Right hindlimb (tissue), 1 donor: ENCODE measurements at regions not wholly inside any gene's neighbourhood (a gene's known extent, or its start where the extent isn't known, plus 50 kb on each side); places are given as distances from the start of the nearest gene placed in this dataset.
"Not testable (repeated sequence)": the region's sequence is repeated elsewhere in the genome, so short reads cannot be mapped to it uniquely, and the experiment has no call there.

Experiments used
- DNase-seq: peaks from one replicate; pipeline ENCODE4 v3.0.0-alpha.2; 2018

DNA sequence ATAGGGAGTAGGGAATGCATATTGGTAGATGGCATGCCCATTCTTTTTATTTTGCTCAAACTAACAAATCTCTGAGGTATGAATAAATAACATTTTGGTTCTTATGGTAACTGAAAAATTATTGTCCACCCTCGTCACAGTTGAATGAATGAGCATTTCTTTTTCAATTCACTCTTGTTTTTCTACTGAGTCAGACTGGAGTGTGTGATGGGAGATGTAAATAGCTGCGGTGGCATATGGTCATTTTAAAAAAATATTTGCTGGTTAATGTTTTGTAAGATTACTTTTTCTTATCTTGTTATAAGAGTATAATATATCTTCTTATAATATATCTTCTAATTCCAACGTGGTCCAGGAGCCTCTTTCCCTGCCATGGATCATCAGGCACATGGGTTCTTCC, 586.5 kb downstream of the SLITRK5 start:
- DNase-seq: no peak

DNA sequence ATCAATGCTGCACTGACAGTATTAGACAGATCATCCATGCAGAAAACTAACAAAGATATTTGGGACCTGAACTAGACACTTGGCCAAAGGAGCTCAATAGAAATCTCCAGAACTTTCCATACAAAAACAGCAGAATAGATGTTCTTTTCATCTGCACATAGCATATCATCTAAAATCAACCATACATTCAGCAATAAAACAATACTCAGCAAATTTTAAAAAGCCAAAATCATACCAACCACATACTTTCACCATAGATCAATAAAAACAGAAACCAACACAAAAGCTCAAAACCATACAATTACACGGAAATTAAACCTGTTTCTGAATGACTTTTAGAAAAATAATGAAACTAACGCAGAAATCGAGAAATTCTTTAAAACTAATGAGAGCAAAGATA, 592.6 kb downstream of the SLITRK5 start:
- DNase-seq: no peak

DNA sequence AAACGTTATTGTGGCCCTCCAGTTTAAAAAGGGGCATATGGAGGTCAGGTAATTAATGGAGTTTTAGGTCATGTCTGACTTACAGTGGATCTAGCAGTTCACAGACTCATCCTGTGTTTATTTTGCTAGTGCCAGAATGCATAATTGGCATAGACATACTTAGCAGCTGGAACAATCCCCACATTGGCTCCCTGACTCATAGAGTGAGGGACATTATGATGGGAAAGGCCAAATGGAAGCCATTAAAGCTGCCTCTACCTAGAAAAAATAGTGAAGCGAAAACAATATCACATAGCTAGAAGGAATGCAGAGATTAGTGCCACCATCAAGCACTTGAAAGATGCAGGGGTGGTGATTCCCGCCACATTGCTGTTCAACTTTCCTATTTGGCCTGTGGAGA, 610.7 kb downstream of the SLITRK5 start:
- DNase-seq: no peak

DNA sequence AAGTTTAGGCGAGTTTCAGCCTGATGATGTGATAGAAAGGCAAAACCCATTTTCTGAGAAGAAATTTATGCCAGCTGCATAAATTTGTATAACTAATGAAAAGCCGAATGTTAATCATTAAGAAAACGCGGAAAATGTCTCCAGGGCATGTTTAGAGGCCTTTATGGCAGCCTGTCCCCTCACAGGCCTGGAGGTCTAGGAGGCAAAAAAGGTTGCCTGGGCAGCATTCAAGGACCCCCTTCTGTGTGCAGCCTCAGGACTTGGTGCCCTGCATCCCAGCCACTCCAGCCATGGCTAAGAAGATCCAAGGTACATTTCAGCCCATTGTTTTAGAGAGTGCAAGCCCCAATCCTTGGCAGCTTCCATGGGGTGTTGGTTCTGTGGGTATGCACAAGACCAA, 614.2 kb downstream of the SLITRK5 start:
- no peak for DNase-seq

DNA sequence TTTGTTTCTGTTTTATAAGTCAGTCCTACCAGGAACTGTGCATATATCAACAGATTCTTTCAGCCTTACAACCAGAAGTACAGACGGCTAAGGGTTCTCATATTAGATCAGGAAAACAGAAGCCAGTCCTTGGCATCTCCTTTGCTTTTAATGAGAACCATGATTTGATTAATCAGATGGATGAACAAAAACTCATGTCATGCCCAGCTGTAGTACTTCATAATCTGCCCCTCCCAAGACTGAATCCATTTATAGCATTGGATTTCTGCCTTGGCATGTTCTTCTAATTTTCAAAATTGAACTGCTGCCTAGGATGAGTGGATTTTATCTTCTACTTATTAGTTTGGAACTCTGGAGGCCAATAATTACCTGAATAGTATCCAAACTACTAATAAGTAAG, 617.2 kb downstream of the SLITRK5 start:
- DNase-seq: no peak

DNA sequence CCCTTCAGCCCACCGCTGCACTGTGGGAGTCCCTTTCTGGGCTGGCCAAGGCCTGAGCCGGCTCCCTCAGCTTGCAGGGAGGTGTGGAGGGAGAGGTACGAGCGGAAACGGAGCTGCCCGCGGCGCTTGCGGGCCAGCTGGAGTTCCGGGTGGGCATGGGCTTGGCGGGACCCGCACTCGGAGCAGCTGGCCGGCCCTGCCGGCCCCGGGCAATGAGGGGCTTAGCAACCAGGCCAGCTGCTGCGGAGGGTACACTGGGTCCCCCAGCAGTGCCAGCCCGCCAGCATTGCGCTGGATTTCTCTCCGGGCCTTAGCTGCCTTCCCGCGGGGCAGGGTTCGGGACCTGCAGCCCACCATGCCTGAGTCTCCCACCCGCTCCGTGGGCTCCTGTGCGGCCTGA, 620.6 kb downstream of the SLITRK5 start:
- not testable (repeated sequence) for DNase-seq

DNA sequence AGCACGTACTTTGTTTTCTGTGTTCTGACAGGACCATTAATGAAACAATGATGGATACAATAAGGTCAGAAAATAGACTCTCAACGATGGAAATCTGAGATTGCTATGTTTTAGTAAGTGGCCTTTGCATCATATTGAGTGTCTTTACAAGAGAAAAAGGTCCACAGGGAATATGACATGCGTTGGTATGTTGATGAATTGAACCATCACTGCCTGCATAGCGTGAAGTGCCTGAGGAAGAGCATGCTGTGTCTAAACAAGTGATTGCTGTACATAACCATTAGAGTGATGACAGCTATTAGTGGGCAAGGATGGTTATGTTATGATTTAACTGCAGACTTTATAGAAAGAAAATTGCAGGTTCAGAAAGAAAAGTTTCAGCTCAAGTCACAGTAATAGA, 623.2 kb downstream of the SLITRK5 start:
- DNase-seq: no peak

DNA sequence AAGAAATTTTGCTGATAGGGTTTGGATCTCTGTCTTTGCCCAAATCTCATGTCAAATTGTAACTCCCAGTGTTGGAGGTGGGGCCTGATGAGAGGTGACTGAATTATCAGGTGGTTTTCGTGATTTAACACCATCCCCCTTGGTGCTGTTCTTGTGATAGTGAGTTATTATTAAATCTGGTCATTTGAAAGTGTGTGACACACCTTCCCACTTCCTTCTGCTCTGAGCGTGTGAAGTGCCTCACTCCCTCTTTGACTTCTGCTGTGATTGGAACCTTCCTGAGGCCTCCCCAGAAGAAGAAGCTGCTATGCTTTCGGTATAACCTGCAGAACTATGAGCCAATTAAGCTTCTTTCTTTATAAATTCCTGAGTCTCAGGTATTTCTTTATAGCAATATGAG, 632.0 kb downstream of the SLITRK5 start:
- no peak for DNase-seq

DNA sequence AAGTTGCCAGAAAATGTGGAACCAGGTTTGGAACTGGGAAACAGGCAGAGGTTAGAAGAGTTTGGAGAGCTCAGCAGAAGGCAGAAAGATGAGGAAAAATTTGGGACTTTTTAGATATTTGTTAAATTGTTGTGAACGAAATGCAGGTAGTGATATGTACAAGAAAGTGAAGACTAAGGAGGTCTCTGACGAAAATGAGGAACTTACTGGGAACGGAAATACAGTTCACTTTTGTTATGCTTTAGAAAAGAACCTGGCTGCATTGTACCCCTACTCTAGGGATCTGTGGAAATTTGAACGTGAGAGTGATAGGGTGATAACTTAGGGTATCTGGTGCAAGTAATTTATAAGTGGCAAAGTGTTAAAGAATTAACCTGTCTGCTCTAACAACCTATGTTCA, 632.4 kb downstream of the SLITRK5 start:
- no peak for DNase-seq

DNA sequence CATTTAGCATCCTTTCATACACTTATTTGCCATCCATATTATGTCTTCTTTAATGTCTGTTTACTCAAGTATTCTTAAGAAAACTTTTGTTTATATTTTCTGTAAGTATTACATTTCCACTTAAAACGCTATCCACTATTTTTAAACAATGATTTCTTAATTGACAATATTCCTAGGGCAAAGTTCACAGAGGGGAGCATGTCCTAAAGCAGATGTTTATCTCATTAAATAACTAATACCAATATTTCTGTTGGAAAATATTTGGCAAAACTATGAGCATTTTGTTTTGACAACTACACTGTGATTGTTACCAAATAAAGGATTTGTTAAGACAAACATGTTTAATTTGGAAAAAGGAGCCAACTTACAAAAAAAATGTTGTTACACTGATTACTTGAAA, 643.3 kb downstream of the SLITRK5 start:
- DNase-seq: no peak

DNA sequence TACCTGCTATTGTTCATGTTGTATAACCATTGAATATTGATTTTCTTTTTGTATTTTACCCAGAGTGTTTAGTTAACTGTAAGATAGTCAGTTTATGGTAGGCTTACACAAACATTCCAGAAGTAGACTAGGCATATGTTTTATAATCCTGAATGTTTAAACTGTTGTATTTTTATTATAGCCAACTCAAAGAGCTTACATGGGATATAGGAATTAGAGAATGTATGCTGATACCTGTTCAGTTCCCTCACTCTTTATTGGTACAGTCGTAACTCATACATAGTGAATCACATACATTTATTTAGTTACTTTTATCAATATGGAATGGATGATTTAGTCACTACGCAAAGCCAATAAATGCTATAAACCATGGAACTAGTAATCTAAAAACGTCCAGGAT, 657.9 kb downstream of the SLITRK5 start:
- DNase-seq: no peak

DNA sequence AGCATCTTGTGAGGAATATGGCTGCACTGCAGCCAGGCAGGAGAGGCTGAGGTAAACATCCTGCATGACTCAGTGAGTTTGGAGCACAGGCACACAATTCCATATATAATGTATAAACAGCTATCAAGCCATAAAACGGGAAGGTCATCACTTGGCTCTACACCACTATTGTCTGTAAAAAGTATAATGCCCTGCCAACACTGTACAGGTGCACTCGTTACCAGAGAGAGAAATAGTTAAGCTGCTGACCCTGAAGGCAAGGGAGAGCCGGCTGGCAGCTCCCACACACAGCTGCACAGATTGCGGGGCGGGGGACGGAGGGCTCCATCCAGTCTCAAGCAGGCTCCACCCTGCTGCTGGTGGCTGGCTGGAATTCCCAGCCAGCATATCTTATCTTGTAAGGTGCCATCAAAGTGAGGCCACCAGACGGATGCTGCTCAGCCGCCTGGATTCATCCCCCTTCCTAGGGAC, 668.1 kb downstream of the SLITRK5 start:
- no peak for DNase-seq

DNA sequence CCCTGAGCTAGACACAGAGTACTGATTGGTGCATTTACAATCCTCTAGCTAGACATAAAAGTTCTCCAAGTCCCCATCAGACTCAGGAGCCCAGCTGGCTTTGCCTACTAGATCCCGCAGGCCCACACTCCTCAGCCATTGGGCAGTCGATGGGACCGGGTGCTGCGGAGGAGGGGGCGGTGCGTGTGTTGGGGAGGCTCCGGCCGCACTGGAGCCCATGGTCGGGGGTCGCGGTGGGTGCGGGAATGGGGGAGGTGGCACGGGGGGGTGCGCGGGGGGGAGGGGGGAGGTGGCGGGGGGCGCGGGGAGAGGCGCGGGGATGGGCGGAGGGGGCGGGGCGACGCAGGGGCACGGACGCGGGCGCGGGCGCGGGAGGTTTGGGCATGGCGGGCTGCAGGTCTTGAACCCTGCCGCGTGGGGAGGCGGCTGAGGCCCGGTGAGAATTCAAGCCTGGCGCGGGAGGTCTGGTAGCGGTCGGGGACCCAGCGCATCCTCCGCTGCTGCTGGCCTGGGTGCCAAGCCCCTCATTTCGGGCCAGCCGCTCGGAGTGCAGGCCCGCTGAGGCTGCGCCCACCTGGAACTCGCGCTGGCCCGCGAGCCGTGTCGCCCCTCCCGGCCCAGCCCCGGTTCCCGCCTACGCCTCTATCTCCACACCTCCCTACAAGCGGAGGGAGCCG, 674.1 kb downstream of the SLITRK5 start:
- DNase-seq: no peak

DNA sequence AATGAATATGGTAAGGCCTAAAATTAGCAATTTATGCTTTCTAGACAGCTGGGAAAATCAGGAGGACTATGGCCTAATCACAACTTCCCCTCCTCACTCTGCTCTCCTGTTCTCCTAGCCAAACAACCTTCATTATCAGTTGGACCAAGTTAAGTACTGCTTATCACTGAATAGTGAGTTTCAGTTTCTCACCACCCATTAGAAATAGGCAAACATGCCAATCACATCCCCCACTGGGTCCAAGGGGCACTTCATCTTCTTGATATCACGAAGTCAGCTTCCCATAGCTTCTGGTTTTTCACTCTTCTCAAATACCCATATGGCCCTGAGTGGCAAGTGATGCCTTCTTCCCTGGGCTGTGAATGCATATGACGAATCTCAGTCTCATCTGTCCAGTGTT, 689.6 kb downstream of the SLITRK5 start:
- DNase-seq: no peak

DNA sequence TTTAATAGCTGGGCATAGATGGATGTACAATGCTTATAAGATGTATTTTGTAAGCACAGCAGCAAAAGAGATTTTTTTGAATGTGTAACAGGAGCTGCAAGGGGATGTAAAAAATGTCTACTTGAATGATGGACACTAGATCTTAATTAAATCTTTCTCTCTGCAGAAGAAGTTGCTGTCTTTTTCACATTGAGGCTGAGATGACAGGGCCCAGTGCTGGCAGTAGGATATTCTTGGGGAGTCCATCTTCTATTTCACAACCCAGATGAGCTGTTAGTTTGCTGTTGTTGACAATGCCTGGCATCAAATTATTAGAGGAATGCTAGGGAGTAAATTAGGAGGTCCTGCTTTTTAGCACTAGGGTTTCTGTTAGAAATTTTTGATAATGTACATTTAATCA, 698.7 kb downstream of the SLITRK5 start:
- no peak for DNase-seq

DNA sequence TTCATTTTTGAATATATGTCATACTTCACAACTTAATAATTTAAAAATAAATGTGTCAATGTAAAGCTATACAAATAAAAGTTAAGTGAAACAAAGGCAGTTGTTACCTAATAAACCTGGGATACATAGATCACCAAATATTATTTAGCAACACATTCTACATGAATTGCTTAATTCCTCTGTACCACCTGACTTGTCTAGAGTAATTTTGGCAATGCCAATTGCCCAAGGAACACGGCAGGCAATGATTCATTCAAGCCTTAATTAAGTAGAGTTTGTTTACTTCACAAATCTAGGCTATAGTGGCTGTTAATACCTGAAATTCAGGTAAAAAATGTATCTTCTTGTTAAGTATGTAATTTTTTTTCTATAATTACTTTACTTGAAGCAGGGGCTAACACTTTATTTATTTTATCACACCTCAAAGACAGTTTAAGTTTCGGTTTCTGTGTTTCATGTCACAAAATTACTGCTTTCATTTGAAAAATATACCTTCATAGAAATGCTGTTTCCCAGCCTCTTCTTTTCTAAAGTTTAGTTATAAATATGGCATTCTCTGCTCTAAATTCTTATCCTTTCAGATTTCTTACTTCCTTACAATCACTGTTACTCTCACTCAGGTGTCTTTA, 705.7 kb downstream of the SLITRK5 start:
- no peak for DNase-seq

DNA sequence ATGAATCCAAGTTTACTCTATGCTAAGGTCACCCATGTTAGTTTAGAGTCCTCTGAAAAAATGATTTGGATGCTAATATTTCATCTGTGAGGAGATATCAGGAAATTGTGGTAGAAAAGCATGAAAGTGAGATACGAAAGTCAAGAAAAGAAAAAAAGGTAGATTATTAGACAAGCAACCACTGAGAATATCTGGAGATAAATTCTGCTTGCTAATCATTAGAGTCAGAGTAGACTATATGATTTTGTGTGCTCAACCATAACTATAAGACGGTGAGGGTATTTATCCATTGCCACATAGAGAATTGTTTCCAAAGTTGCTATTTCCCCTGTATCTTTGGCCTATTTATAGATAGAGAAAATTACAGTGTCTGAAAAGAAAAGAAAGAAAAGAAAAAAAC, 706.7 kb downstream of the SLITRK5 start:
- DNase-seq: no peak

DNA sequence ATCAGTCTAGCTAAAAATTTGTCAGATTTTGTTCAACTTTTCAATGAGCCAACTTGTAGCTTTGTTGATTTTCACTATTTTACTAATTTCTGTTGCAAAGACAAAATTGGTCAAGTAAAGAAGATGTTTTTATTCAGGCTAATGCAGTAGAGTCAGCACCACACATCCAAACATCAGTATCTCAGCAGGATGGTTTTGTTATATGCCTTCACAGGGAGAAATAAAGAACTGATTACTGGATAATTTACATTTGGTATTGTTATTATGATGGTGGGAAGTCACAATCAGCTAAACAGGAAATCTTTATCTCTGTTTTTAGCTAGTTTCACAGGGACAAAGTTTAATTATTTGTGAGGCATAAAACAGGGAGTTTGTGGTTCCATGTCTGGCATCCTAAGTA, 713.4 kb downstream of the SLITRK5 start:
- no peak for DNase-seq

DNA sequence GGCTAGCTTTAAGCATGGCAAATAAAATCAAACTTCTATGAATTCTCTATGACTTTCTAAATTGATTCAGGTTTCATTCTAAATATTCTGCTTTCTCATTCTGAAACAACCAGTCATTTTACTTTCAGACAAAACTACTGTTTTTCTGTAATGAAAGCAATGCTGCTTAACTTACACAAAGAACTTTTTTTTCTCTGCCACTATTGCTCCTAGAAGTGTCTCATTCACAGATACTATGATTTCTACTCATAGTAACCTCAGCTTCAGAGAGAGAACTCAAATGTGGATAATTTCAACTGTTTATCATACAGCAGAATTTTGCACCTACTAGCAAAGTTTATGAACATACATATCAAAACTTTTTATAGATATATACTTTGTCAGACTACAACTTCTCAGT, 724.6 kb downstream of the SLITRK5 start:
- DNase-seq: no peak

DNA sequence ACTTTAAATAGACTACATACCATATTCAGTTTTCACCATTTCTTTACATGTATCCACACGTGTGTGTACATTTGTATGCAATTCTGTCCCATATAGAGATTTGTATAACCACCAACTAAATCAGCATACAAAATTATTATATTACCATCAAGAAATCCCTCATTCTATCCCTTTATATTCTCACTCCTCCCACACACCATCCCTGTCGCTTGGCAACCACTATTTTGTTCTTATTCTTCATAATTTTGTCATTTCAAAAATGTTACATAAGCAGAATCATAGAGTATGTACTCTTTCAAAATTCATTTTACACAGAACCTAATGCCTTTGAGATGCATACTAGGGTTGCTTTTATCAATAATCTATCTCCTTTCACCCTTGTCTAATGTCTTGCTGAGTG, 740.5 kb downstream of the SLITRK5 start:
- DNase-seq: no peak

DNA sequence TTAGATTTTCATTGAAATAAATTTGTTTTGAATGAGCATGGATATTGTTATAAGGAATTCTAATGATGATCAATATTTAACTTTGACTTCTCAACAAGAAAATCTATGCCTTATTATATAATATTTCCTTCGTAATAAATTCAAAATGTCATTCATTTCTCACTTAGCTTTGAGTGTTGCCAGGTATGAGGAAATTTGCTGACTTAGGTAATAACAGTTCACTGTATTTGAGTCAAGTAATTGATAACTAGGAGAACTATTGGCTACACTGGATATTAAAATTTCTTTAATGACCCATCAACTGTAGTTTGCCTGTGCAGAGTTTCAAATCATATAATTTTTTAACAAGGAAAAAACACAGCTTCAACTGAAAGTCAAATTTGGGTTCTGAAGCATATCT, 746.6 kb downstream of the SLITRK5 start:
- no peak for DNase-seq

DNA sequence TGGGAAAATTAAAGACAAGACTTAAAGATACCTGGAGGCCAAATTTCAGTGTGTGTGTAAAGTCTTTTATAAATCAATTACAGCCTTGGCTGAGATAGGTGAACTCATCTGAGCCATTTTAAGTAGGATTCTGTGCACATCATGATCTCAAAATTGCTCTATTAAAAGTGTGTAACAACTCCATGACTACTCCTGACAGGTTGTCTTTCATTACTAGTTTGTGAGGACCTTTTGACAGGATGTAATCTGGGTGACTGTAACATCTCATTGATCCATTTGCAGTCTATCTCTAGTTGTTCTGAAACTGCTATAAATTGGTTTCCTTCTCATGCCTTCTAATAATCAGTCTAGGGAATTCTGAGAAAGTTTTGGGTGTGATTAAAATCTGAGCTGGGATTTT, 753.3 kb downstream of the SLITRK5 start:
- DNase-seq: no peak

DNA sequence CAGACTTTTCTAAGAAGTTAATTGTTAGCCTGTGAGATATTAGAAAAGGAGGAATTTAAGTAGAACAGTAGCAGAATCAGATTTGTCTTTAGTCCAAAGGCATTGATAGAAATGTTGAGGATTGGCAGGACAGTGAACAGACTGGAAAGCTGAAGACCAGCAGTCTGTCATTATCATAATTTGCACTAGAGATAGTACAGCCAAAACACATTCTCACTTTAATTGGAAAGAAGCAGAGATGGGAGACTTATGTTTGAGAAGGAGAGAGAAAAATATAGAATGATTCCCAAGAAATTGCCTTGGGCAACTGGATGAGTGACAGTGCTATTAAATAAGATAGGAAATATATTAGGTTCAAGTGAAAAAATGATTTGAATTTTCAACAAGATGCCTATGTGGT, 755.5 kb downstream of the SLITRK5 start:
- DNase-seq: no peak

DNA sequence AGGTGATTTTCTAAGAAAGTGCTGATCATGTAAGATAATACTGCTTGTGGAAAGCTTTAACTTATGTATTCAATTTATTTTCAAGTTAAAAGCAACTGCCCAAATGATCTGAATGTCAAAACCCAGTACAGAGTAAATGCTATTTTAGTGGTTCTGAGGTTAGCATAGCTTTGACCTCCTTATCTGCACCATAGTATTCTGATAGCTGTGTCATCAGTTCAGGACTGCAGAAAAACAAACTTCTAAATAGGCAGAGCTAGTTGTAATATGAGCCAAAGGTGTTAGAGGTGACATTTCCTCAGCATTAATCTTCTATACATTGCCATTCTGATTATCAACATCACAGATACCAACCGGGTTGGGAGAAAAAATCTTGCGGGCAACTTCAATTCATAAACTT, 758.7 kb downstream of the SLITRK5 start:
- no peak for DNase-seq

DNA sequence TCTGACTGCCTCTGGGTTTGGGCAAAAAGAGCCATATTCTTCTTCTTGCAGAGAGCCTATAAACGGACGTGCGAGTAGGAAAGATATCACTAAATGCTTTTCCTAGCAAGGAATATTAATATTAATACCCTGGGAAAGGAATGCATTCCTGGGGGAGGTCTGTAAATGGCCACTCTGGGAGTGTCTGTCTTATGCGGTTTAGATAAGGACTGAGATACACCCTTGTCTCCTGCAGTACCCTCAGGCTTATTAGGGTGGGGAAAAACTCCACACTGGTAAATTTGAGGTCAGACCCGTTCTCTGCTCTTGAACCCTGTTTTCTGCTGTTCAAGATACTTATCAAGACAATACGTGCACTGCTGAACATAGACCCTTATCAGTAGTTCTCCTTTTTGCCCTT, 763.8 kb downstream of the SLITRK5 start:
- no peak for DNase-seq
